Kidney capillary endothelial cell (primary cell): ENCODE measurements at regions not wholly inside any gene's neighbourhood (a gene's known extent, or its start where the extent isn't known, plus 50 kb on each side); places are given as distances from the start of the nearest gene placed in this dataset.
A peak's percentile ranks its signal among the peaks of the same experiment; 100 is the strongest.
"Not testable (repeated sequence)": the region's sequence is repeated elsewhere in the genome, so short reads cannot be mapped to it uniquely, and the experiment has no call there.

Source experiments
- DNase-seq: peaks from one replicate; pipeline ENCODE4 v3.0.0-alpha.2; 2018; ENCODE audit warnings: low spot score

- no peak for DNase-seq
These were observed 72.2 kb upstream of the SLC25A33 start for GRCh38 chr1:9466780-9467758.

GRCh38 chr1:9469882-9470281, 69.4 kb upstream of the SLC25A33 start:
- not testable (repeated sequence) for DNase-seq

GRCh38 chr1:9471679-9472078, 67.6 kb upstream of the SLC25A33 start:
- DNase-seq = no peak

GRCh38 chr1:9472386-9473031, 66.8 kb upstream of the SLC25A33 start:
- no peak for DNase-seq

- DNase-seq = peak; percentile 68
These were observed 66.0 kb upstream of the SLC25A33 start for GRCh38 chr1:9473032-9473807.

- no peak for DNase-seq
These were observed 64.1 kb upstream of the SLC25A33 start for GRCh38 chr1:9475061-9475627.

- no peak for DNase-seq
These were observed 62.3 kb upstream of the SLC25A33 start for GRCh38 chr1:9476790-9477463.

GRCh38 chr1:9477535-9477934, 61.7 kb upstream of the SLC25A33 start:
- DNase-seq = no peak

- no peak for DNase-seq
These were observed 61.2 kb upstream of the SLC25A33 start for GRCh38 chr1:9478021-9478420.

GRCh38 chr1:9481048-9481447, 58.2 kb upstream of the SLC25A33 start:
- DNase-seq = no peak

GRCh38 chr1:9482403-9482802, 56.9 kb upstream of the SLC25A33 start:
- DNase-seq = no peak

GRCh38 chr1:9482816-9483572, 56.3 kb upstream of the SLC25A33 start:
- DNase-seq = no peak

- no peak for DNase-seq
These were observed 52.7 kb upstream of the SLC25A33 start for GRCh38 chr1:9486466-9487140.
